ENCODE measurements at regions not wholly inside any gene's neighbourhood (a gene's known extent, or its start where the extent isn't known, plus 50 kb on each side); places are given as distances from the start of the nearest gene placed in this dataset.
A peak's percentile ranks its signal among the peaks of the same experiment; 100 is the strongest.

- H3K36me3 ChIP-seq (ENCODE audit: control insufficient read depth, insufficient read depth, low read length): no peaks in the 10 kb centered on the region
- H3K27ac ChIP-seq (ENCODE audit: insufficient read depth, low read length, poor library complexity, severe bottlenecking): no peak overlapping the region
- H3K4me1 ChIP-seq (ENCODE audit: control insufficient read depth, insufficient read depth, low read length, poor library complexity, severe bottlenecking): peaks cover 6% of the 10 kb centered on the region
- no peaks in the 10 kb centered on the region for H3K9me3 ChIP-seq (ENCODE audit: control insufficient read depth in 2 of 2, low read length in 2 of 2)
- H3K4me3 ChIP-seq (ENCODE audit: low read depth, low read length): no peak overlapping the region
- H3K9me3 Mint-ChIP-seq: peaks cover 0 to 4% (median 0%) of the 10 kb centered on the region in 7 donors
- peaks cover 0 to 16% (median 2%) of the 10 kb centered on the region in 4 donors for H3K4me1 Mint-ChIP-seq
- no peak overlapping the region for H3K27ac Mint-ChIP-seq
- peaks cover 2% of the 10 kb centered on the region for H3K27me3 ChIP-seq (ENCODE audit: control insufficient read depth, insufficient read depth, low read length)
- H3K4me3 Mint-ChIP-seq: no peak overlapping the region
- no peak for ATAC-seq (ENCODE audit: low read depth in 2 of 2)
- peaks cover 8% of the 10 kb centered on the region for H3K27me3 Mint-ChIP-seq
- H3K36me3 Mint-ChIP-seq: no peaks in the 10 kb centered on the region
- no peak for DNase-seq
Measured at GRCh38 chr11:69409812-69410645, 71.4 kb upstream of the LINC01488 start.

GRCh38 chr11:69411257-69411924, 70.1 kb upstream of the LINC01488 start:
- peaks cover 0 to 3% (median 0%) of the 10 kb centered on the region in 7 donors for H3K9me3 Mint-ChIP-seq

GRCh38 chr11:69413015-69413801, 68.3 kb upstream of the LINC01488 start:
- H3K36me3 ChIP-seq (ENCODE audit: control insufficient read depth, insufficient read depth, low read length): no peaks in the 10 kb centered on the region
- DNase-seq (no peak), ATAC-seq (ENCODE audit: low read depth in 2 of 2) (no peak)
- peaks cover 6% of the 10 kb centered on the region for H3K4me1 ChIP-seq (ENCODE audit: control insufficient read depth, insufficient read depth, low read length, poor library complexity, severe bottlenecking)
- no peak overlapping the region for H3K4me3 Mint-ChIP-seq
- no peaks in the 10 kb centered on the region for H3K9me3 ChIP-seq (ENCODE audit: control insufficient read depth in 2 of 2, low read length in 2 of 2)
- peaks cover 2% of the 10 kb centered on the region for H3K27me3 ChIP-seq (ENCODE audit: control insufficient read depth, insufficient read depth, low read length)
- no peaks in the 10 kb centered on the region for H3K36me3 Mint-ChIP-seq
- peaks cover 0 to 2% (median 0%) of the 10 kb centered on the region in 7 donors for H3K9me3 Mint-ChIP-seq
- no peak overlapping the region for H3K27ac Mint-ChIP-seq
- peaks cover 8% of the 10 kb centered on the region for H3K27me3 Mint-ChIP-seq
- no peak overlapping the region for H3K4me3 ChIP-seq (ENCODE audit: low read depth, low read length)
- peaks cover 0 to 16% (median 2%) of the 10 kb centered on the region in 4 donors for H3K4me1 Mint-ChIP-seq
- H3K27ac ChIP-seq (ENCODE audit: insufficient read depth, low read length, poor library complexity, severe bottlenecking): no peak overlapping the region

More at GRCh38 chr11:69411257-69411924, 70.1 kb upstream of the LINC01488 start:
- ATAC-seq (ENCODE audit: low read depth in 2 of 2) (no peak), DNase-seq (no peak)
- H3K4me3 ChIP-seq (ENCODE audit: low read depth, low read length): no peak overlapping the region
- no peaks in the 10 kb centered on the region for H3K36me3 ChIP-seq (ENCODE audit: control insufficient read depth, insufficient read depth, low read length)
- Mint-ChIP-seq H3K36me3 (no peaks in the 10 kb centered on the region), H3K4me3 (no peak overlapping the region), H3K4me1 (peaks cover 0 to 16% (median 2%) of the 10 kb centered on the region in 4 donors), H3K27me3 (peaks cover 8% of the 10 kb centered on the region), H3K27ac (no peak overlapping the region)
- H3K9me3 ChIP-seq (ENCODE audit: control insufficient read depth in 2 of 2, low read length in 2 of 2): no peaks in the 10 kb centered on the region
- peaks cover 6% of the 10 kb centered on the region for H3K4me1 ChIP-seq (ENCODE audit: control insufficient read depth, insufficient read depth, low read length, poor library complexity, severe bottlenecking)
- H3K27me3 ChIP-seq (ENCODE audit: control insufficient read depth, insufficient read depth, low read length): peaks cover 2% of the 10 kb centered on the region
- H3K27ac ChIP-seq (ENCODE audit: insufficient read depth, low read length, poor library complexity, severe bottlenecking): no peak overlapping the region

GRCh38 chr11:69413993-69414392, 67.5 kb upstream of the LINC01488 start:
- Mint-ChIP-seq H3K36me3 (no peaks in the 10 kb centered on the region), H3K4me1 (peaks cover 0 to 16% (median 2%) of the 10 kb centered on the region in 4 donors), H3K27me3 (peaks cover 8% of the 10 kb centered on the region), H3K9me3 (peaks cover 0 to 2% (median 0%) of the 10 kb centered on the region in 7 donors), H3K4me3 (no peak overlapping the region), H3K27ac (no peak overlapping the region)
- Histone ChIP-seq H3K27me3 (ENCODE audit: control insufficient read depth, insufficient read depth, low read length) (peaks cover 2% of the 10 kb centered on the region), H3K9me3 (ENCODE audit: control insufficient read depth in 2 of 2, low read length in 2 of 2) (no peaks in the 10 kb centered on the region), H3K36me3 (ENCODE audit: control insufficient read depth, insufficient read depth, low read length) (no peaks in the 10 kb centered on the region), H3K27ac (ENCODE audit: insufficient read depth, low read length, poor library complexity, severe bottlenecking) (no peak overlapping the region), H3K4me1 (ENCODE audit: control insufficient read depth, insufficient read depth, low read length, poor library complexity, severe bottlenecking) (peaks cover 6% of the 10 kb centered on the region), H3K4me3 (ENCODE audit: low read depth, low read length) (no peak overlapping the region)
- DNase-seq (no peak), ATAC-seq (ENCODE audit: low read depth in 2 of 2) (no peak)

- Mint-ChIP-seq H3K27ac (peak overlapping the region in 1 of 3 donors; percentile 20), H3K36me3 (no peaks in the 10 kb centered on the region), H3K4me1 (peaks cover 0 to 15% (median 2%) of the 10 kb centered on the region in 4 donors), H3K9me3 (peaks cover 0 to 2% (median 0%) of the 10 kb centered on the region in 7 donors), H3K4me3 (no peak overlapping the region), H3K27me3 (peaks cover 8% of the 10 kb centered on the region)
- Histone ChIP-seq H3K27me3 (ENCODE audit: control insufficient read depth, insufficient read depth, low read length) (peaks cover 2% of the 10 kb centered on the region), H3K4me1 (ENCODE audit: control insufficient read depth, insufficient read depth, low read length, poor library complexity, severe bottlenecking) (peaks cover 5% of the 10 kb centered on the region), H3K36me3 (ENCODE audit: control insufficient read depth, insufficient read depth, low read length) (no peaks in the 10 kb centered on the region), H3K27ac (ENCODE audit: insufficient read depth, low read length, poor library complexity, severe bottlenecking) (no peak overlapping the region), H3K9me3 (ENCODE audit: control insufficient read depth in 2 of 2, low read length in 2 of 2) (no peaks in the 10 kb centered on the region), H3K4me3 (ENCODE audit: low read depth, low read length) (no peak overlapping the region)
- DNase-seq: no peak
- no peak for ATAC-seq (ENCODE audit: low read depth in 2 of 2)
Measured at GRCh38 chr11:69414773-69415187, 66.7 kb upstream of the LINC01488 start.

GRCh38 chr11:69415411-69416142, 65.9 kb upstream of the LINC01488 start:
- H3K4me1 ChIP-seq (ENCODE audit: control insufficient read depth, insufficient read depth, low read length, poor library complexity, severe bottlenecking): peaks cover 3% of the 10 kb centered on the region
- H3K36me3 ChIP-seq (ENCODE audit: control insufficient read depth, insufficient read depth, low read length): no peaks in the 10 kb centered on the region
- DNase-seq (no peak), ATAC-seq (ENCODE audit: low read depth in 2 of 2) (no peak)
- H3K27me3 ChIP-seq (ENCODE audit: control insufficient read depth, insufficient read depth, low read length): peaks cover 2% of the 10 kb centered on the region
- no peak overlapping the region for H3K4me3 ChIP-seq (ENCODE audit: low read depth, low read length)
- no peak overlapping the region for H3K27ac Mint-ChIP-seq
- peaks cover 0 to 2% (median 0%) of the 10 kb centered on the region in 7 donors for H3K9me3 Mint-ChIP-seq
- H3K27ac ChIP-seq (ENCODE audit: insufficient read depth, low read length, poor library complexity, severe bottlenecking): no peak overlapping the region
- no peaks in the 10 kb centered on the region for H3K36me3 Mint-ChIP-seq
- no peaks in the 10 kb centered on the region for H3K9me3 ChIP-seq (ENCODE audit: control insufficient read depth in 2 of 2, low read length in 2 of 2)
- peaks cover 0 to 9% (median 0%) of the 10 kb centered on the region in 4 donors for H3K4me1 Mint-ChIP-seq
- H3K4me3 Mint-ChIP-seq: no peak overlapping the region
- H3K27me3 Mint-ChIP-seq: peaks cover 5% of the 10 kb centered on the region

GRCh38 chr11:69416143-69416515, 65.3 kb upstream of the LINC01488 start:
- H3K27me3 Mint-ChIP-seq: peaks cover 5% of the 10 kb centered on the region
- H3K4me1 Mint-ChIP-seq: peaks cover 0 to 4% (median 0%) of the 10 kb centered on the region in 4 donors
- DNase-seq (no peak), ATAC-seq (ENCODE audit: low read depth in 2 of 2) (no peak)
- Histone ChIP-seq H3K4me1 (ENCODE audit: control insufficient read depth, insufficient read depth, low read length, poor library complexity, severe bottlenecking) (peaks cover 3% of the 10 kb centered on the region), H3K27me3 (ENCODE audit: control insufficient read depth, insufficient read depth, low read length) (peaks cover 2% of the 10 kb centered on the region), H3K9me3 (ENCODE audit: control insufficient read depth in 2 of 2, low read length in 2 of 2) (no peaks in the 10 kb centered on the region), H3K27ac (ENCODE audit: insufficient read depth, low read length, poor library complexity, severe bottlenecking) (no peak overlapping the region), H3K36me3 (ENCODE audit: control insufficient read depth, insufficient read depth, low read length) (no peaks in the 10 kb centered on the region), H3K4me3 (ENCODE audit: low read depth, low read length) (no peak overlapping the region)
- H3K4me3 Mint-ChIP-seq: no peak overlapping the region
- H3K36me3 Mint-ChIP-seq: no peaks in the 10 kb centered on the region
- no peak overlapping the region for H3K27ac Mint-ChIP-seq
- peaks cover 0 to 2% (median 0%) of the 10 kb centered on the region in 7 donors for H3K9me3 Mint-ChIP-seq
